B cell (primary cell): ENCODE measurements at regions not wholly inside any gene's neighbourhood (a gene's known extent, or its start where the extent isn't known, plus 50 kb on each side); places are given as distances from the start of the nearest gene placed in this dataset.

Experiments used
- ATAC-seq: fragments of 200-7000 bp; cut with Tn5 transposase; one replicate; pipeline ENCODE4 v1.10.0; 2021; ENCODE audit warnings: low read depth, mild to moderate bottlenecking, moderate number of reproducible peaks, moderate library complexity
- CTCF ChIA-PET: fragments of 350-600 bp; sonication (Branson Sonifier 250); formaldehyde crosslinking; loops from one replicate; lab custom pipeline; 2021; ENCODE audit warnings: antibody characterized with exemption, inconsistent platforms; lab: Charles Lee
- POLR2A ChIA-PET: fragments of 350-600 bp; sonication (Branson Sonifier 250); formaldehyde crosslinking; loops from one replicate; lab custom pipeline; 2021; ENCODE audit warnings: antibody characterized with exemption; lab: Charles Lee
- DNase-seq: peaks from one replicate; pipeline ENCODE4 v3.0.0; 2013
- H2AFZ ChIP-seq: 2 replicates; pipeline ENCODE4 v1.6.1; 2012; ENCODE audit warnings: mild to moderate bottlenecking, low read depth, low read length; ENCODE audit not compliant: insufficient read depth, poor library complexity, severe bottlenecking
- H3K27ac ChIP-seq, 2 donors: 1 replicate in 1 of 2; 2 replicates in 1 of 2; pipeline ENCODE4 v1.5.1; 2012 to 2013; ENCODE audit warnings: low read length in 2 of 2, mild to moderate bottlenecking in 2 of 2, moderate library complexity in 1 of 2
- H3K27me3 ChIP-seq, 4 experiments: fragments of 200-600 bp in 1 of 4; sonication (generic) in 1 of 4; replicated peaks in 1 of 4; 1 replicate in 2 of 4; 2 replicates in 2 of 4; pipeline versions ENCODE4 v1.6.1 to v1.7.0; 2013 to 2016; ENCODE audit warnings: low read length in 3 of 4, mild to moderate bottlenecking in 2 of 4, mixed read lengths in 1 of 4, moderate library complexity in 1 of 4; ENCODE audit not compliant: insufficient read depth in 4 of 4, control insufficient read depth in 3 of 4; ENCODE audit errors: control extremely low read depth in 1 of 4
- H3K36me3 ChIP-seq, 2 experiments: replicated peaks in 1 of 2; 1 replicate in 1 of 2; 2 replicates in 1 of 2; pipeline versions ENCODE4 v1.6.1 to v1.7.1; 2013; ENCODE audit warnings: low read length in 1 of 2; ENCODE audit not compliant: insufficient read depth in 2 of 2, control insufficient read depth in 1 of 2; ENCODE audit errors: control extremely low read depth in 1 of 2, extremely low read depth in 1 of 2
- H3K4me1 ChIP-seq, 2 donors: fragments of 200-600 bp in 1 of 2; sonication (generic) in 1 of 2; 1 replicate in 1 of 2; 2 replicates in 1 of 2; pipeline versions ENCODE4 v1.5.1 to v1.6.1; 2013 to 2017; ENCODE audit warnings: low read length in 2 of 2; ENCODE audit not compliant: control insufficient read depth in 2 of 2, insufficient read depth in 2 of 2
- H3K4me2 ChIP-seq: replicated peaks from 2 replicates; pipeline ENCODE3; 2012; ENCODE audit warnings: mild to moderate bottlenecking, low read depth, low read length; ENCODE audit not compliant: poor library complexity, severe bottlenecking
- H3K4me3 ChIP-seq, 5 experiments: fragments of 200-600 bp in 1 of 5; sonication (generic) in 1 of 5; 1 replicate in 3 of 5; 2 replicates in 2 of 5; pipeline versions ENCODE4 v1.5.1 to v1.7.0; 2011 to 2016; ENCODE audit warnings: low read length in 4 of 5, mild to moderate bottlenecking in 4 of 5, low read depth in 2 of 5, control low read depth in 1 of 5, moderate library complexity in 1 of 5; ENCODE audit not compliant: insufficient read depth in 1 of 5; ENCODE audit errors: control extremely low read depth in 1 of 5, extremely low read depth in 1 of 5
- H3K79me2 ChIP-seq: fragments of 200-600 bp; sonication (generic); one replicate; pipeline ENCODE4 v1.6.0; 2016; ENCODE audit warnings: low read length; ENCODE audit not compliant: control insufficient read depth, insufficient read depth
- H3K9ac ChIP-seq: fragments of 200-600 bp; sonication (generic); 2 replicates; pipeline ENCODE4 v1.6.1; 2017; ENCODE audit warnings: mild to moderate bottlenecking, low read length, moderate library complexity
- H3K9me3 ChIP-seq, 3 donors: one replicate each; pipeline versions ENCODE4 v1.6.1 to v1.7.1; 2013; ENCODE audit warnings: low read length in 2 of 3; ENCODE audit not compliant: control insufficient read depth in 2 of 3, insufficient read depth in 1 of 3; ENCODE audit errors: control extremely low read depth in 1 of 3
- H4K20me1 ChIP-seq: 2 replicates; pipeline ENCODE4 v1.6.0; 2012; ENCODE audit warnings: mild to moderate bottlenecking, low read length; ENCODE audit not compliant: insufficient read depth, control insufficient read depth, poor library complexity, severe bottlenecking
- H3K27ac Mint-ChIP-seq: one replicate; pipeline ENCODE4 v1.8.0; 2021; ENCODE audit warnings: mixed read lengths
- H3K27me3 Mint-ChIP-seq: one replicate; pipeline ENCODE4 v1.8.0; 2021; ENCODE audit warnings: mixed read lengths
- H3K4me1 Mint-ChIP-seq: one replicate; pipeline ENCODE4 v1.8.0; 2021; ENCODE audit warnings: mixed read lengths
- H3K4me3 Mint-ChIP-seq: one replicate; pipeline ENCODE4 v1.8.0; 2021; ENCODE audit warnings: mixed read lengths
- H3K9me3 Mint-ChIP-seq: one replicate; pipeline ENCODE4 v1.8.0; 2022; ENCODE audit warnings: mixed read lengths; ENCODE audit not compliant: insufficient read depth
- EZH2 ChIP-seq: IDR thresholded peaks from 2 replicates; pipeline ENCODE4 v1.6.1; 2012; ENCODE audit warnings: borderline replicate concordance, low read depth, mild to moderate bottlenecking, moderate library complexity, low read length; ENCODE audit not compliant: insufficient read depth, poor library complexity, severe bottlenecking
- WGBS: methylation state at CpG from one replicate; pipeline ENCODE4 v1.1.5; 2013; ENCODE audit warnings: missing lambda C conversion rate; ENCODE audit not compliant: insufficient coverage; 5-methylcytosine and 5-hydroxymethylcytosine counted together
- intact Hi-C: fragments of 100-400 bp; cut with micrococcal nuclease; formaldehyde crosslinking; loops from one replicate; pipeline ENCODE4 v1.10.0; 2022
- TF ChIP-seq, protein P1 (sequence below): fragments of 200-600 bp; IDR thresholded peaks from one replicate; pipeline ENCODE4 v1.8.0; 2022; ENCODE audit warnings: antibody characterized with exemption, mild to moderate bottlenecking

DNA sequence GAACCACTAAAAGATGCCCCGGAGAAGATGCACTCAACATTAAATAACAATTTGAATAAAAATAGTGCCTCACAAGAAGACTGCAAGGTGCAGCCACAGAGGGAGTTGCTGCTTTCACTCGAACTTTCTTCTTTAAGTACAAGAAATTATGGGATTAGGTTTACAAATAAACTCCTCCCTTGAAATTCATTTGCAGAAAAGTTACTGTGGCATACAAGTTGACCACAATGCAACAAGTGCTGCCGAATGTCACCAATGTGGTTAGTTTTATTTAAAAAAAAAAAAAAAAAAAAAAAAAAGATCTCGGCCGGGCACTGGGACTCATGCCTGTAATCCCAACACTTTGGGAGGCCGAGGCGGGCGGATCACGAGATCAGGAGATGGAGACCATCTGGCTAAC lies 76.8 kb upstream of the RAB4A start:
- Histone ChIP-seq H3K4me1 (no peaks in the 10 kb centered on the region), H3K9ac (no peak overlapping the region), H4K20me1 (no peaks in the 10 kb centered on the region), H3K9me3 (no peaks in the 10 kb centered on the region), H3K4me3 (no peak overlapping the region), H3K4me2 (no peak overlapping the region), H3K79me2 (no peaks in the 10 kb centered on the region), H3K27me3 (no peaks in the 10 kb centered on the region), H2AFZ (no peak overlapping the region), H3K27ac (no peak overlapping the region), H3K36me3 (no peaks in the 10 kb centered on the region)
- Mint-ChIP-seq H3K9me3 (no peaks in the 10 kb centered on the region), H3K4me1 (peaks cover 2% of the 10 kb centered on the region), H3K27ac (no peak overlapping the region), H3K27me3 (peaks cover 21% of the 10 kb centered on the region), H3K4me3 (no peak overlapping the region)
- no peak for DNase-seq
- 88% methylated on average over 4 of the region's 9 CpGs for WGBS
- ChIA-PET CTCF (no interaction called here), POLR2A (no interaction called here)
- no peak for ATAC-seq
- TF ChIP-seq EZH2, result no peak
- TF ChIP-seq, protein P1, sequence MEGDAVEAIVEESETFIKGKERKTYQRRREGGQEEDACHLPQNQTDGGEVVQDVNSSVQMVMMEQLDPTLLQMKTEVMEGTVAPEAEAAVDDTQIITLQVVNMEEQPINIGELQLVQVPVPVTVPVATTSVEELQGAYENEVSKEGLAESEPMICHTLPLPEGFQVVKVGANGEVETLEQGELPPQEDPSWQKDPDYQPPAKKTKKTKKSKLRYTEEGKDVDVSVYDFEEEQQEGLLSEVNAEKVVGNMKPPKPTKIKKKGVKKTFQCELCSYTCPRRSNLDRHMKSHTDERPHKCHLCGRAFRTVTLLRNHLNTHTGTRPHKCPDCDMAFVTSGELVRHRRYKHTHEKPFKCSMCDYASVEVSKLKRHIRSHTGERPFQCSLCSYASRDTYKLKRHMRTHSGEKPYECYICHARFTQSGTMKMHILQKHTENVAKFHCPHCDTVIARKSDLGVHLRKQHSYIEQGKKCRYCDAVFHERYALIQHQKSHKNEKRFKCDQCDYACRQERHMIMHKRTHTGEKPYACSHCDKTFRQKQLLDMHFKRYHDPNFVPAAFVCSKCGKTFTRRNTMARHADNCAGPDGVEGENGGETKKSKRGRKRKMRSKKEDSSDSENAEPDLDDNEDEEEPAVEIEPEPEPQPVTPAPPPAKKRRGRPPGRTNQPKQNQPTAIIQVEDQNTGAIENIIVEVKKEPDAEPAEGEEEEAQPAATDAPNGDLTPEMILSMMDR, result no peak
- intact Hi-C loops, result no loop called here

DNA sequence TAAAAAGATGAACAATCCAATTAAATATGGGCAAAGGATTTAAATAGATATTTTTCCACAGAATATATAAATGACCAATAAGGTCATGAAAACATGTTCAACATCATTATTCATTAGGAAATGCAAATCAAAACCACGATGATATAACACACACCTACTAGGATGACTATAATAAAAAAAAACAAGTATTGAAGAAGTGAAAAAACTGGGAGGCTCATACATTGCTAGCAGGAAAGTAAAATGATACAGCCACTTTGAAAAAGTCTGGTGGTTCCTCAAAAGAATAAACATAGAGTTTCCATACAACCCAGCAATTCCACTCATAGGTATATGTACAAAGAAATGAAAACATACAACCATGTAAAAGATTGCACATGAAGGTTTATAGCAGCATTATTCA lies 75.7 kb upstream of the RAB4A start:
- ATAC-seq, result no peak
- no CpG with 5 or more reads among the region's 1 CpG for WGBS
- Histone ChIP-seq H4K20me1 (no peaks in the 10 kb centered on the region), H3K27me3 (no peaks in the 10 kb centered on the region), H3K27ac (no peak overlapping the region), H3K79me2 (no peaks in the 10 kb centered on the region), H3K36me3 (no peaks in the 10 kb centered on the region), H3K4me3 (no peak overlapping the region), H3K4me2 (no peak overlapping the region), H3K9me3 (no peaks in the 10 kb centered on the region), H2AFZ (no peak overlapping the region), H3K4me1 (peaks cover 8 to 11% of the 10 kb centered on the region in 2 donors), H3K9ac (no peak overlapping the region)
- H3K9me3 Mint-ChIP-seq, result no peaks in the 10 kb centered on the region
- no peak for TF ChIP-seq EZH2
- TF ChIP-seq, protein P1, result no peak
- peaks cover 21% of the 10 kb centered on the region for H3K27me3 Mint-ChIP-seq
- CTCF ChIA-PET, result no interaction called here
- no peak overlapping the region for H3K4me3 Mint-ChIP-seq
- peaks cover 10% of the 10 kb centered on the region for H3K4me1 Mint-ChIP-seq
- POLR2A ChIA-PET, result no interaction called here
- no peak overlapping the region for H3K27ac Mint-ChIP-seq
- DNase-seq, result no peak
- intact Hi-C loops, result no loop called here
